ENCODE measurements at regions not wholly inside any gene's neighbourhood (a gene's known extent, or its start where the extent isn't known, plus 50 kb on each side); places are given as distances from the start of the nearest gene placed in this dataset.
"Not testable (repeated sequence)": the region's sequence is repeated elsewhere in the genome, so short reads cannot be mapped to it uniquely, and the experiment has no call there.

- no peak for DNase-seq (ENCODE audit: low read depth)
- no peak for TF ChIP-seq CTCF (conservative IDR thresholded peaks at IDR 0.05; ENCODE audit: control insufficient read depth, insufficient read depth, low read depth, low read length)
- H3K4me3 ChIP-seq (ENCODE audit: control insufficient read depth, low read depth, low read length) = no peak overlapping the region
Measured at GRCh38 chr6:100305209-100305869, 159.4 kb downstream of the SIM1 start.

DNA sequence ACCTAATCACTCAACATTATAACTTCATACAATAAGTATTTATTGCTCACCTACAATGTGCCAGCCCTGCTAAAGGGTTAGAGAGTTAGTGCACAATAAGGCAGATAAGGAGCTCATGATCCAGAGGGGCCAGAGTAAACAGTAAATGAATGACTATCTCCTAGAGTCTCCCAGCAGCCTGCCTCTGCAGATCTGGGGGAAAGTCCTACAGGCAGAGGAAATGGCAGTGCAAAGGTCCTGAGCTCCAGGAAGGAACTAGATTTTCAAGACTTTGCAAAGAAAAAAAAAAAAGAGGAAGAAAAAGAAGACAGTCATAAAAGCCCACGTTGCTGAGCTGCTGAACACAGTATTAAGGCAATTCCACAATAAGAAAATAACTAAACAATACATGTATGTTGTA is 160.1 kb downstream of the SIM1 start:
- no peak for TF ChIP-seq CTCF (conservative IDR thresholded peaks at IDR 0.05; ENCODE audit: control insufficient read depth, insufficient read depth, low read depth, low read length)
- no peak overlapping the region for H3K4me3 ChIP-seq (ENCODE audit: control insufficient read depth, low read depth, low read length)
- DNase-seq (ENCODE audit: low read depth) = no peak

DNA sequence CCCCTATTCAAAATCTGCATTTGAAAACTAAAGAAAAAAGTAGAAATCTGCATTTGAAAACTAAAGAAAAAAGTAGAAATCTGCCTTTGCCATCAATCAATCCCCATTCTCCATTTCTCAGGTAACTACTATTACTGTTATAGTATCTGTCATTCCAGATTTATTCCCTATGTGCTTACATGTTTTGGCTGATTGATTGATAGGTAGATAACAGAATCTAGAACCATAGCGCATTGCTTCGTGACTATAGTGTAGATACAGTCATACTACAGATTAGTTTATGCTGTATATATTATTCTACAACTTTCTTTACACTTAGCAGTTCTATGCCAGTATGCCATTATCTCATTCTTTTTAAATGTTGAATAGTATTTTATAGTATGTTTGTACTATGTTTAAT is 163.0 kb downstream of the SIM1 start:
- no peak for DNase-seq (ENCODE audit: low read depth)
- no peak for TF ChIP-seq CTCF (conservative IDR thresholded peaks at IDR 0.05; ENCODE audit: control insufficient read depth, insufficient read depth, low read depth, low read length)
- H3K4me3 ChIP-seq (ENCODE audit: control insufficient read depth, low read depth, low read length) = no peak overlapping the region

- DNase-seq (ENCODE audit: low read depth) = peak; percentile 97
- H3K4me3 ChIP-seq (ENCODE audit: control insufficient read depth, low read depth, low read length) = no peak overlapping the region
- TF ChIP-seq CTCF (conservative IDR thresholded peaks at IDR 0.05; ENCODE audit: control insufficient read depth, insufficient read depth, low read depth, low read length) = no peak
Measured at GRCh38 chr6:100300221-100300736, 164.4 kb downstream of the SIM1 start.

DNA sequence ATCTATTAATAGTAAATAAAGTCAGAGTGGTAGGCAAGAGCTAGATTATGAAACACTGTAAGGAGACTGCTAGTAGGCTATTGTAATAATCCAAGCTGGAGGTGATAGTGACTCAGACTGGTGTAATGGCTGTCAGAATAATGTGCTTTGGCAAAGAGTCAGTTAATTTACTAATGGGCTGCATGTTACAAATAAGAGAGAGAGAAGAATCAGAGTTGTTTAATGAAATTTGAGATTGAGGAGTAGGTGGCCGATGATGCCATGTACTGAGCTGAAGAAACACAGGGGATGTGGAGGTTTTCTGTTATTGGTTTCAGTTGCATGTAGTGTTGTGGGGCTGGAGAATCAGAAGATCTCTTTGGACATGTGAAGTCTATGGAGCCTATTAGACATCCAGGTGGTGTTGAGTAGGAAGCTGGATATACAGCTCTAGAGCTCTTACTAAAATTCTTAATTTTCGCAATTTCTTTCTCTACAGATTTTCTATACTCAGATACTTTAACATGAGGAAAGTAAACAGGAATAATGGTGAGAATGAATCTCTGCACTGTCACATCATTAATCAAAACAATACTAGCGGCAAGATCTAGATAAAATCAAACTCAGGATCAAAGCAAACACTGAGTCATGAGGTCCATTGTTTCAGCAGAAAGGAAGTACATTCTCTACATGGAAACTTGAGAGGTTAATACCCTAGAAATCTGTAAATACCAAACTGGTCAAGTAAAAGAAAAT is 167.7 kb downstream of the SIM1 start:
- peak; percentile 93 for DNase-seq (ENCODE audit: low read depth)
- TF ChIP-seq CTCF (conservative IDR thresholded peaks at IDR 0.05; ENCODE audit: control insufficient read depth, insufficient read depth, low read depth, low read length) = no peak
- H3K4me3 ChIP-seq (ENCODE audit: control insufficient read depth, low read depth, low read length) = no peak overlapping the region

GRCh38 chr6:100295172-100295571 is 169.5 kb downstream of the SIM1 start:
- DNase-seq (ENCODE audit: low read depth); H3K4me3 ChIP-seq (ENCODE audit: control insufficient read depth, low read depth, low read length): not testable (repeated sequence)

DNA sequence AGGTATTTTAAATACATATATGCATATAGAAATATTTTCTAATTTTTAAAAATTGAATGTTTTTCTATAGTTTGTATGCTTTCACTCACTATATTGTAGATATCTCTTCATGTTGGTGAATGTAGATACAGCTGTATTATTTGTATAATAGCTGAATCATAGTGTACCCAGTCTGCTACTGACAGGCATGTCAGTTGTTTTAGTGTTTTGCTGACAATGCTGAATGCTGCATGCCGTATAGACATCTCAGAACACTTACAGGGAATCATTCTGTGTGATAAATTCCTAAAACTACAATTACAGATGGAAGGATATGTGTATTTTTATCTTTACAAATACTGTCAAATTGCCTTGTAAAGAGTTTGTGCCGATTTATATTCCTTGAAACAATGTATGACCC is 175.4 kb downstream of the SIM1 start:
- no peak for TF ChIP-seq CTCF (conservative IDR thresholded peaks at IDR 0.05; ENCODE audit: control insufficient read depth, insufficient read depth, low read depth, low read length)
- no peak overlapping the region for H3K4me3 ChIP-seq (ENCODE audit: control insufficient read depth, low read depth, low read length)

More for the DNA sequence above, 175.4 kb downstream of the SIM1 start:
- no peak for DNase-seq (ENCODE audit: low read depth)
